Activated B cell treated with CpG ODN at 0.5 μM for 24 hours (primary cell): ENCODE measurements at regions not wholly inside any gene's neighbourhood (a gene's known extent, or its start where the extent isn't known, plus 50 kb on each side); places are given as distances from the start of the nearest gene placed in this dataset.

Source experiments
- ATAC-seq: fragments of 200-7000 bp; cut with Tn5 transposase; one replicate; pipeline ENCODE4 v1.10.0; 2021; ENCODE audit warnings: low read depth, mild to moderate bottlenecking, moderate library complexity
- CTCF ChIA-PET: fragments of 350-600 bp; sonication (Branson Sonifier 250); formaldehyde crosslinking; loops from one replicate; lab custom pipeline; 2021; ENCODE audit warnings: antibody characterized with exemption; lab: Charles Lee
- POLR2A ChIA-PET: fragments of 350-600 bp; sonication (Branson Sonifier 250); formaldehyde crosslinking; loops from one replicate; lab custom pipeline; 2021; ENCODE audit warnings: antibody characterized with exemption; lab: Charles Lee
- DNase-seq: peaks from one replicate; pipeline ENCODE4 v3.0.0; 2022
- H3K27ac Mint-ChIP-seq: one replicate; pipeline ENCODE4 v1.8.0; 2020; ENCODE audit warnings: mixed read lengths
- H3K27me3 Mint-ChIP-seq: one replicate; pipeline ENCODE4 v1.8.0; 2021; ENCODE audit warnings: mixed read lengths
- H3K36me3 Mint-ChIP-seq: one replicate; pipeline ENCODE4 v1.8.0; 2021; ENCODE audit warnings: low read depth, mixed read lengths
- H3K4me1 Mint-ChIP-seq: one replicate; pipeline ENCODE4 v1.8.0; 2021; ENCODE audit warnings: mixed read lengths
- H3K4me3 Mint-ChIP-seq: one replicate; pipeline ENCODE4 v1.8.0; 2020; ENCODE audit warnings: mild to moderate bottlenecking, mixed read lengths
- H3K9me3 Mint-ChIP-seq: one replicate; pipeline ENCODE4 v1.8.0; 2020; ENCODE audit warnings: mixed read lengths
- intact Hi-C: fragments of 100-400 bp; cut with micrococcal nuclease; formaldehyde crosslinking; loops from one replicate; pipeline ENCODE4 v1.15.1; 2024
- TF ChIP-seq, protein P1 (sequence below): fragments of 200-600 bp; IDR thresholded peaks from one replicate; pipeline ENCODE4 v1.8.0; 2022; ENCODE audit warnings: antibody characterized with exemption, mild to moderate bottlenecking

DNA sequence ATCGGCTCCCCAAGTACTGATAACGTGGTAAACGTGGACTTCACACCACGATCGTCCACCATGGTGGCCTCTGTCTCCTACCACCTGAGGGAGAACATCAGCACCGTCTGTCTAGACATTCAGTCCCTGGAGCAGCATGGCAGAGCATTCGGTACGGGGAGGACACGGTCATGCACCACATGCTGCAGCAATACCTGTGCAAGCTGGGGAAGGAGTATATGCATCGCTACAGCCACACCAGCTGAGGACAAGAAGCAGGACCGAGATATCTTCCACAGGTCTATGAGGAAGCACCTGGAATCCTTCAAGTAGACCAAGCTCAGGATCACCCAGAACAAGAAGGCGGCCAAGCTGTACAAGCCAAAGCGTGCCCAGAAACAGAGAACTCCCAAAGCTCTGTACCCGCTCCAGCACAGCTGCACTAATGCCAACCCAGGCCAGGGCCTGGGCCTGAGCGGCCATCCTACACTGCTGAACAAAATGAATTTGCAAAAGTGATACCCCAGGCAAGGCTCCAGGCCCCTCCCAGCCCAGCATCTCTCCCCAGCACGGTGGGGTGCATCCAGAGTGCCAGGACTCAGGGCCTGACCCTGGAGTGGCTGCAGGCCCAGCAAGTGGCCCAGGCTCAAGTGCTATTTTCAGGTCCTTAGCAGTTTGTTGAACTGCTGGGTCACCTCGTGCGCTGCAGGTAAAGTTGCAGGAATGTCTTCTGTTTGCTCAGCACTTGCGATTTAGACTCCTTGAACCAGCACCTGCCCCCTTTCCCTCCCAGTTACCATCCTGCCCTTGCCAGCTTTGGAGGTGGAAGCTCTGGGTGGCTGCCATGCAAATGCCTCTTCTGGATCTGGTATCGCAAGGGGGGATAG, 119.3 kb upstream of the SERPIND1 start:
- no peaks in the 10 kb centered on the region for H3K4me1 Mint-ChIP-seq
- no peaks in the 10 kb centered on the region for H3K36me3 Mint-ChIP-seq
- TF ChIP-seq, protein P1, sequence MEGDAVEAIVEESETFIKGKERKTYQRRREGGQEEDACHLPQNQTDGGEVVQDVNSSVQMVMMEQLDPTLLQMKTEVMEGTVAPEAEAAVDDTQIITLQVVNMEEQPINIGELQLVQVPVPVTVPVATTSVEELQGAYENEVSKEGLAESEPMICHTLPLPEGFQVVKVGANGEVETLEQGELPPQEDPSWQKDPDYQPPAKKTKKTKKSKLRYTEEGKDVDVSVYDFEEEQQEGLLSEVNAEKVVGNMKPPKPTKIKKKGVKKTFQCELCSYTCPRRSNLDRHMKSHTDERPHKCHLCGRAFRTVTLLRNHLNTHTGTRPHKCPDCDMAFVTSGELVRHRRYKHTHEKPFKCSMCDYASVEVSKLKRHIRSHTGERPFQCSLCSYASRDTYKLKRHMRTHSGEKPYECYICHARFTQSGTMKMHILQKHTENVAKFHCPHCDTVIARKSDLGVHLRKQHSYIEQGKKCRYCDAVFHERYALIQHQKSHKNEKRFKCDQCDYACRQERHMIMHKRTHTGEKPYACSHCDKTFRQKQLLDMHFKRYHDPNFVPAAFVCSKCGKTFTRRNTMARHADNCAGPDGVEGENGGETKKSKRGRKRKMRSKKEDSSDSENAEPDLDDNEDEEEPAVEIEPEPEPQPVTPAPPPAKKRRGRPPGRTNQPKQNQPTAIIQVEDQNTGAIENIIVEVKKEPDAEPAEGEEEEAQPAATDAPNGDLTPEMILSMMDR, result no peak
- H3K9me3 Mint-ChIP-seq, result no peaks in the 10 kb centered on the region
- intact Hi-C loops, result no loop called here
- DNase-seq (no peak), ATAC-seq (no peak)
- H3K4me3 Mint-ChIP-seq, result no peak overlapping the region
- POLR2A ChIA-PET, result no interaction called here
- CTCF ChIA-PET, result no interaction called here
- H3K27me3 Mint-ChIP-seq, result no peaks in the 10 kb centered on the region
- H3K27ac Mint-ChIP-seq, result no peak overlapping the region

DNA sequence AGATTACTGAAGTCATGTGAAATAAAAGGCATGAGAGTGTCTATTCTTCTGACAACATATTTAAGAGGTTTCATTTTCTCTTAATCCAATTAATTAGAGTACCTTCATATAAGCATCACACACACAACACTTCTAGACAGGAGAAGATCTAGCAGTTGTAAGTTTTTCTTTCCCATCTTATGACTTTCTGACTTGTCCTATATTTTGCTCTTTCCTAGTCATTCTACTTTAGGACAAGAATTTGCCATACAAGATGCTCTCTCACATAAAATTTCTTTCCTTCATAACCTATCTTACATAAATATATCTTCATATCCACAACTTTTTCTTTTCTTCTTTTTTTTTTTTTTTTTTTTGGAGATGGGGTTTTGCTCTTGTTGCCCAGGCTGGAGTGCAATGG, 118.3 kb upstream of the SERPIND1 start:
- TF ChIP-seq, protein P1, result no peak
- Mint-ChIP-seq H3K36me3 (no peaks in the 10 kb centered on the region), H3K4me3 (no peak overlapping the region), H3K27ac (no peak overlapping the region), H3K9me3 (no peaks in the 10 kb centered on the region), H3K4me1 (no peaks in the 10 kb centered on the region), H3K27me3 (peaks cover 2% of the 10 kb centered on the region)
- DNase-seq (no peak), ATAC-seq (no peak)
- intact Hi-C loops, result no loop called here
- CTCF ChIA-PET, result no interaction called here
- POLR2A ChIA-PET, result no interaction called here

DNA sequence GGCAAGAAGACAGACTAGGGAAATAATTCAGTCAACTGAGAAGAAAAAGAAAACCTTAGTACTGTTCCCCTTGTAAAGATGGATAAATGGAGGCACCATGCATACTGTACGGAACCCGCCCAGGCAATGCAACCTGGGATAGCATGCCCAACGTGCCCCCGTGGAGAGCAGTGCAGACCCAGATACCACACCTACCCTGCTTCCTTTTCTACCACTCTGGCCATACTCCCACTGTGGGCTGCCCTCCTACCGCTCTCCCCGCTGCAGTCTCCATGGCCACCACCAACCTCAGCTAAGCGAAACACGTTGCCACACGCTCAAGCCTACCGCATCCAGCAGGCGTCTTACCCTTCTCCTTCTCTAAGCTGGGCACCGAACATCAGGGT, 117.4 kb upstream of the SERPIND1 start:
- no peak overlapping the region for H3K27ac Mint-ChIP-seq
- no peaks in the 10 kb centered on the region for H3K36me3 Mint-ChIP-seq
- no peaks in the 10 kb centered on the region for H3K9me3 Mint-ChIP-seq
- intact Hi-C loops, result no loop called here
- TF ChIP-seq, protein P1, result no peak
- ChIA-PET CTCF (no interaction called here), POLR2A (no interaction called here)
- no peaks in the 10 kb centered on the region for H3K4me1 Mint-ChIP-seq
- ATAC-seq (no peak), DNase-seq (no peak)
- H3K27me3 Mint-ChIP-seq, result peaks cover 3% of the 10 kb centered on the region
- no peak overlapping the region for H3K4me3 Mint-ChIP-seq

DNA sequence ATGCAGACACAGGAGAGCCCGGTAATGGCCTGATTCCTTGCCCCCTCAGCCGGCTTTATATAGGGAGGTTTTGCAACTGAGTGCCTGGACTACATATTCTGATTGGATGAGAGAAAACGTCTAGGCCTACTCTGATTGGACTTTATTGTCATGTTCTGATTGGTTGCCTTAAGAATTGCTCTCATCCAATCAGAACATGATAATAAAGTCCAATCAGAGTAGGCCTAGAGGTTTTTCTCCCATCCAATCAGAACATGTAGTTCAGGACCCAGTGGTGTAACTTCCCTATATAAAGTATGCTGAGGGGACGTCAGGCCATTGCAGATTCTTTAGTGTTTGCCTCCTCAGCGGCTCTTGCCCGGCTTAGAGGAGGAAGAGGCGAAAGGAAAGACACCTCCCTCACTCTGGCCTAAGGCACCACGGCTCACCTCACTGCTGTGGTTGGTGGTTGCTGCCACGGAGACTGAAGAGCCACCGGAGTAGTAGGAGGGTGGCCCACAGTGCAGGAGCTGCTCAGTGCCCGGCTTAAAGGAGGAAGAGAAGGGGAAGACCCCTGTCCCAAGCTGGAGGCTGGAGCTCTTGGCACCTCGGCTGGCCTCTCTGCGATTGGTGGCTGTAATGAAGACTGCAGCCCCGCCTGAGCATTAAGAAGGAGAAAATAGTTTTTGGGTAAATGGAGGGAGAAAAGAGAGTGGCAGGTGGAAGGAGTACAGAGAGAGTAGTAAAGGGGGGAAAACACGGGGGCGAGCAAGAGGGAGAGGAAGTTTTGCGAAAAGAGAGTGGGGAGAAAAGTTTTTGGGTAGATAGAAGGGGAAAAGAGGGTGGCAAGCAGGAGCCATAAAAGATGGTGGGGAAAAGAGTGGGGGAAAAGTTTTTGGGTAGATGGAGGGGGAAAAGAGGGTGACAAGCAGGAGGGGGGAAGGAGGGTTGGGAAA, 116.7 kb upstream of the SERPIND1 start:
- no peak overlapping the region for H3K27ac Mint-ChIP-seq
- intact Hi-C loops, result no loop called here
- TF ChIP-seq, protein P1, result no peak

More for the DNA sequence above, 116.7 kb upstream of the SERPIND1 start:
- Mint-ChIP-seq H3K9me3 (no peaks in the 10 kb centered on the region), H3K4me3 (no peak overlapping the region), H3K27me3 (peaks cover 5% of the 10 kb centered on the region), H3K36me3 (no peaks in the 10 kb centered on the region), H3K4me1 (no peaks in the 10 kb centered on the region)
- ChIA-PET POLR2A (no interaction called here), CTCF (no interaction called here)
- DNase-seq (no peak), ATAC-seq (no peak)
